ENCODE measurements at regions not wholly inside any gene's neighbourhood (a gene's known extent, or its start where the extent isn't known, plus 50 kb on each side); places are given as distances from the start of the nearest gene placed in this dataset.

- Histone ChIP-seq H3K9ac (ENCODE audit: low read depth, low read length) (no peak overlapping the region), H3K4me1 (ENCODE audit: control insufficient read depth, insufficient read depth, low read length) (peaks cover 3% of the 10 kb centered on the region; the same call in 1 of the 2 replicates), H3K27ac (ENCODE audit: low read depth, low read length) (no peak overlapping the region), H3K27me3 (ENCODE audit: control insufficient read depth, insufficient read depth, low read length) (no peaks in the 10 kb centered on the region), H3K4me3 (ENCODE audit: low read depth, low read length) (no peak overlapping the region), H3K9me3 (ENCODE audit: control insufficient read depth, insufficient read depth, low read length) (no peaks in the 10 kb centered on the region), H3K36me3 (ENCODE audit: control insufficient read depth, insufficient read depth, low read length) (no peaks in the 10 kb centered on the region)
These were observed 421.7 kb upstream of the TYRP1 start for GRCh38 chr9:12271421-12271891.

GRCh38 chr9:12272471-12273120, 420.6 kb upstream of the TYRP1 start:
- Histone ChIP-seq H3K9ac (ENCODE audit: low read depth, low read length) (no peak overlapping the region), H3K4me3 (ENCODE audit: low read depth, low read length) (no peak overlapping the region), H3K27ac (ENCODE audit: low read depth, low read length) (no peak overlapping the region), H3K4me1 (ENCODE audit: control insufficient read depth, insufficient read depth, low read length) (peaks cover 6% of the 10 kb centered on the region; the same call in 1 of the 2 replicates), H3K9me3 (ENCODE audit: control insufficient read depth, insufficient read depth, low read length) (no peaks in the 10 kb centered on the region), H3K27me3 (ENCODE audit: control insufficient read depth, insufficient read depth, low read length) (no peaks in the 10 kb centered on the region), H3K36me3 (ENCODE audit: control insufficient read depth, insufficient read depth, low read length) (no peaks in the 10 kb centered on the region)

DNA sequence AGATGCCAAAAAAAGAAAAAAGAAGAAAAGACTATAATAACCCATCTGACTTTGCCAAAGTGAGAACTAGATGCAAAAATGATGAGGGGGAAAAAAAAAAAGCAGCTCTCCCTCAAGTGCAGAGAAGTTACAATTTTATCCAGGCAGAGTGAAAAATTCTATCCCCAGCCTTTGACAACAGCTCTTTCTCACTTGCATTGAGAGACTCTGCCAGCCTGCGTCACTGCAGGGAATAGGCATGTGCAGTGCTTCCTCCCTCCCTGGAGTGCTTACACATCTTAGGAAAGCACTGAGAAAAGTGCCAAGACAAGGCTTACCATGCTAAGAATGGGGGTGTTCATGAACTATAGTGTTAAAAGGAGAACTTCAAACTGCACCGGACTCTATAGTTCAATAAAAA, 418.6 kb upstream of the TYRP1 start:
- Histone ChIP-seq H3K9me3 (ENCODE audit: control insufficient read depth, insufficient read depth, low read length) (no peaks in the 10 kb centered on the region), H3K9ac (ENCODE audit: low read depth, low read length) (no peak overlapping the region), H3K27me3 (ENCODE audit: control insufficient read depth, insufficient read depth, low read length) (no peaks in the 10 kb centered on the region), H3K4me3 (ENCODE audit: low read depth, low read length) (no peak overlapping the region), H3K4me1 (ENCODE audit: control insufficient read depth, insufficient read depth, low read length) (peaks cover 6% of the 10 kb centered on the region; the same call in 1 of the 2 replicates), H3K36me3 (ENCODE audit: control insufficient read depth, insufficient read depth, low read length) (no peaks in the 10 kb centered on the region), H3K27ac (ENCODE audit: low read depth, low read length) (no peak overlapping the region)

GRCh38 chr9:12276505-12276904, 416.7 kb upstream of the TYRP1 start:
- Histone ChIP-seq H3K4me3 (ENCODE audit: low read depth, low read length) (no peak overlapping the region), H3K27me3 (ENCODE audit: control insufficient read depth, insufficient read depth, low read length) (no peaks in the 10 kb centered on the region), H3K36me3 (ENCODE audit: control insufficient read depth, insufficient read depth, low read length) (no peaks in the 10 kb centered on the region), H3K27ac (ENCODE audit: low read depth, low read length) (no peak overlapping the region), H3K9me3 (ENCODE audit: control insufficient read depth, insufficient read depth, low read length) (no peaks in the 10 kb centered on the region), H3K9ac (ENCODE audit: low read depth, low read length) (no peak overlapping the region), H3K4me1 (ENCODE audit: control insufficient read depth, insufficient read depth, low read length) (peaks cover 6% of the 10 kb centered on the region; the same call in 1 of the 2 replicates)

GRCh38 chr9:12289711-12290110, 403.5 kb upstream of the TYRP1 start:
- no peaks in the 10 kb centered on the region for H3K36me3 ChIP-seq (ENCODE audit: control insufficient read depth, insufficient read depth, low read length)
- H3K9ac ChIP-seq (ENCODE audit: low read depth, low read length), result no peak overlapping the region
- no peak overlapping the region for H3K27ac ChIP-seq (ENCODE audit: low read depth, low read length)
- no peaks in the 10 kb centered on the region for H3K27me3 ChIP-seq (ENCODE audit: control insufficient read depth, insufficient read depth, low read length)
- peaks cover 5% of the 10 kb centered on the region; the same call in 1 of the 2 replicates for H3K4me1 ChIP-seq (ENCODE audit: control insufficient read depth, insufficient read depth, low read length)
- no peaks in the 10 kb centered on the region for H3K9me3 ChIP-seq (ENCODE audit: control insufficient read depth, insufficient read depth, low read length)
- no peak overlapping the region for H3K4me3 ChIP-seq (ENCODE audit: low read depth, low read length)

DNA sequence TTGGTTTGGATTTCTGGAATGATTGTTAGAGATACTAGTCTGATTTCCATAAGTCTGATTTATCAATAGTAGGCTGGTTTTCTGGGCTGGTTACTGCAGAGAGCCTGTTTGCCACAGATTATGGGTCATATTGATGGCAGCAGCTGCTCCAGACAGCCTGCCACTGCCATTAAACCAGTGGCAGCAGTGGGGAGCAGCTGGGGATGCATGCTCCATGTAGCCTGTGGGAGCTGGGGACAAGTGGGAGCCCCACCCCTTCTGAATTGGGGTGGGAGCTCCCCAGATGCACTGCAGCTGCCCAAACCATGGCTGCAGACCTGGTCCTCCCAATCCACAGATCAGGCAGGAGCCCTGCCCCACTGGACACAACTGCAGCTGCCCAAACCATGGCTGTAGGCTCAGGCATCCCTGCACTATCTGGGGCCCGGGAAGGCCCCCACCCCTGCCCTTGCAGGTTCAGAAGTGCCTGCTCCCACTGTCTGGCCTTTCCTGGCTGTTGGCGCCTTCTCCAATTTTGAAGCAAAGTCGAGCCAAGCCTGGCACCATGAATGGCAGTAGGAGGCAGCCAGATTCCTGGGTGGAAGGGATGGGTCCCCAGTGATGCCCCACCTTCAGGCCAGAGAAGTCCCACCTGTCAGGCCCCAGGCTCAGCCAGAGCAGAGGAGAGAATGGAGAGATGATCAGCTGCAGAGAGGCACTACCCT, 402.9 kb upstream of the TYRP1 start:
- H3K4me3 ChIP-seq (ENCODE audit: low read depth, low read length), result no peak overlapping the region

DNA sequence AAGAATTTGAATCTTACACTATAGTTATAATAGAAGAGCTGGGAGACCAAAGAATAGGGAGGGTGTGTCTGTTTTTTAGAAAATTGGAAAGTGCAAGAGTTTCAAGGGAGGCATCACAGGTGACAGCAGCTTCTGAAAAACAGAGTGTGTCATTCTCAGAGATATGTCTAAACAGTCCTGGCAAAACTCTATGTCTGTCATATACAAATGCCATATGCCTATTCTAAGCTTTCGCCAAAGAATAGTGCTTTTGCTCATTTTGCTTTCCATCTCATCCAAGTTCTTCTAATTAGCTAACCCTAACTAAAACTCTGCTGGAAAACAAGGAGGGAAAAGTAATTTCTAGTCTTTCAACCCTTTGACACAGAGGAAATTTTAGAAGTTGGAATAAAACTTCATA, 388.0 kb upstream of the TYRP1 start:
- Histone ChIP-seq H3K9ac (ENCODE audit: low read depth, low read length) (no peak overlapping the region), H3K27me3 (ENCODE audit: control insufficient read depth, insufficient read depth, low read length) (no peaks in the 10 kb centered on the region), H3K36me3 (ENCODE audit: control insufficient read depth, insufficient read depth, low read length) (no peaks in the 10 kb centered on the region), H3K9me3 (ENCODE audit: control insufficient read depth, insufficient read depth, low read length) (no peaks in the 10 kb centered on the region), H3K4me3 (ENCODE audit: low read depth, low read length) (no peak overlapping the region), H3K4me1 (ENCODE audit: control insufficient read depth, insufficient read depth, low read length) (no peaks in the 10 kb centered on the region), H3K27ac (ENCODE audit: low read depth, low read length) (no peak overlapping the region)

More for the DNA sequence above, 402.9 kb upstream of the TYRP1 start:
- Histone ChIP-seq H3K27me3 (ENCODE audit: control insufficient read depth, insufficient read depth, low read length) (no peaks in the 10 kb centered on the region), H3K9me3 (ENCODE audit: control insufficient read depth, insufficient read depth, low read length) (no peaks in the 10 kb centered on the region), H3K27ac (ENCODE audit: low read depth, low read length) (no peak overlapping the region), H3K36me3 (ENCODE audit: control insufficient read depth, insufficient read depth, low read length) (no peaks in the 10 kb centered on the region), H3K4me1 (ENCODE audit: control insufficient read depth, insufficient read depth, low read length) (peaks cover 5% of the 10 kb centered on the region; the same call in 1 of the 2 replicates), H3K9ac (ENCODE audit: low read depth, low read length) (no peak overlapping the region)

- H3K9ac ChIP-seq (ENCODE audit: low read depth, low read length), result no peak overlapping the region
- H3K27me3 ChIP-seq (ENCODE audit: control insufficient read depth, insufficient read depth, low read length), result no peaks in the 10 kb centered on the region
- H3K4me1 ChIP-seq (ENCODE audit: control insufficient read depth, insufficient read depth, low read length), result no peaks in the 10 kb centered on the region
- H3K27ac ChIP-seq (ENCODE audit: low read depth, low read length), result no peak overlapping the region
- no peaks in the 10 kb centered on the region for H3K9me3 ChIP-seq (ENCODE audit: control insufficient read depth, insufficient read depth, low read length)
- no peaks in the 10 kb centered on the region for H3K36me3 ChIP-seq (ENCODE audit: control insufficient read depth, insufficient read depth, low read length)
- no peak overlapping the region for H3K4me3 ChIP-seq (ENCODE audit: low read depth, low read length)
These were observed 378.6 kb upstream of the TYRP1 start for GRCh38 chr9:12314589-12314988.

DNA sequence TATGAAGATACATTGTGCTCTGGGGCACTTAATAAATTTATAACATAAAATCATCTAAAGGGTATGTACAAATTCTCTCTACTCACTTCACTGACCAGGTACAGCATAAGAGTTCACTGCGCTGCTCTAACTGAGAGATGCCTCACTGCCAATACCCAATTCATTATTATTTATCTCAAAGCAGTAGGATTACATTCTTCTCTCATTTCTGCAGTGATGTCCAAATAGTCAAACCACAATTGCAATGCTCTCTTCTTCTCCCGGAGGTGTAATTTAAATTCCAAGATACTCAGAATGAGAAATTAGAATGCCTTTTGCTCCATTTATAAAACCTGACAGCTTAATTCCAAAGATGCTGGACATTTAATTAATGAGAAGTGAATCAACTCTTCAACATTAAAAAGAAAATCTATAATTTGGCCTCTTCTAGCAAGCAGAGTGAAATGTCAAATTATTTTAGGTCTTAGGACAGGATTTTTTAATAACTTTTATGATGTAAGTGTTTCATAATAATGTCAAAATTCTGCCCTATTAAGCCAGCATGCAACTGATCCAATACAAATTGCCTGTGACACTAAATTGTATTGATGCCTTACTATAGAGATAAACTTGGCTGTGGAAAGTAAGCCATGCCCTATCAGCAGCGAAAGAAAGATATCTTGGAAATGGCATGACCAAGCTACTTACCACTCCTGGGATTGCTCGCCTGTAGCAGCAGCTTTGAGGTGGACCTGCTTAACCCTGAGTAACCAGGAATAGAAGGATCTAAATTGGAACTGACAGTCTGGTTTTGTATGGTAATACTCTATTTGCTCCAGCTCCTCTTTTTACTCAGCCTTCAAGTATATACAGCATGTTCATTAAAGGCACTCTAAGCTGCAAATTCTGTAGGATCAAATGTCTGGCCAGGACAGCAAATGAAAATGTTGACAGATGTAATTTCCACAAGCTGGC, 374.2 kb upstream of the TYRP1 start:
- Histone ChIP-seq H3K4me1 (ENCODE audit: control insufficient read depth, insufficient read depth, low read length) (no peaks in the 10 kb centered on the region), H3K27ac (ENCODE audit: low read depth, low read length) (no peak overlapping the region), H3K36me3 (ENCODE audit: control insufficient read depth, insufficient read depth, low read length) (no peaks in the 10 kb centered on the region)

GRCh38 chr9:12329623-12329985, 363.6 kb upstream of the TYRP1 start:
- Histone ChIP-seq H3K4me3 (ENCODE audit: low read depth, low read length) (no peak overlapping the region), H3K9me3 (ENCODE audit: control insufficient read depth, insufficient read depth, low read length) (no peaks in the 10 kb centered on the region), H3K27ac (ENCODE audit: low read depth, low read length) (no peak overlapping the region), H3K4me1 (ENCODE audit: control insufficient read depth, insufficient read depth, low read length) (no peaks in the 10 kb centered on the region), H3K27me3 (ENCODE audit: control insufficient read depth, insufficient read depth, low read length) (no peaks in the 10 kb centered on the region), H3K9ac (ENCODE audit: low read depth, low read length) (no peak overlapping the region), H3K36me3 (ENCODE audit: control insufficient read depth, insufficient read depth, low read length) (no peaks in the 10 kb centered on the region)

More for the DNA sequence above, 374.2 kb upstream of the TYRP1 start:
- Histone ChIP-seq H3K9ac (ENCODE audit: low read depth, low read length) (no peak overlapping the region), H3K4me3 (ENCODE audit: low read depth, low read length) (no peak overlapping the region), H3K9me3 (ENCODE audit: control insufficient read depth, insufficient read depth, low read length) (no peaks in the 10 kb centered on the region), H3K27me3 (ENCODE audit: control insufficient read depth, insufficient read depth, low read length) (no peaks in the 10 kb centered on the region)
